HG02623 (cell line): ENCODE measurements at regions not wholly inside any gene's neighbourhood (a gene's known extent, or its start where the extent isn't known, plus 50 kb on each side); places are given as distances from the start of the nearest gene placed in this dataset.
"Not testable (repeated sequence)": the region's sequence is repeated elsewhere in the genome, so short reads cannot be mapped to it uniquely, and the experiment has no call there.

Experiments
- ATAC-seq: cut with Tn5 transposase; IDR thresholded peaks from one replicate; pipeline ENCODE4 v1.9.1; 2021; ENCODE audit warnings: moderate library complexity; ENCODE audit not compliant: unreplicated experiment

- no peak for ATAC-seq
Measured at GRCh38 chr9:103068753-103069152, 73.6 kb downstream of the CYLC2 start.

GRCh38 chr9:103078581-103078980 lies 83.4 kb downstream of the CYLC2 start:
- no peak for ATAC-seq

GRCh38 chr9:103082494-103082893 lies 87.4 kb downstream of the CYLC2 start:
- ATAC-seq: no peak

- no peak for ATAC-seq
Measured at GRCh38 chr9:103089357-103089756, 94.2 kb downstream of the CYLC2 start.

DNA sequence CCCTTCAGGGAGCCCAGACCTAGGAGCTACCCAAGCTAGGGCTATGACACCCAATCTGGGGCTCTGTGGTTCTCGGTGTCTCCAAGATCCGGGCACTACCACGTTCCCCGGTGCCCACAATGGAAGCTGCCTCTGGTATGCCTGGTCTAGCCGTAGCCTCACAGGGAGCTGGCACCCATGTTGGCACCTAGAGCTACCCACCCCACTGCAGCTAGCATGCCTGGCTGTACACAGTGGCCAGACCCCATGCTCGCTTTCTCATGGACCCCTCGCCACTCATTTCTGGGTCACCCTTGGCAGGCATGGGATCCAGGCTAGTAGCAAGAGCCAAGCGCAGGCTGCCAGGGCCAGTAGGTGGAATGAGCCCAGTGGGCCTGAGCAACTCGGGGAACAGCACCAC lies 109.0 kb downstream of the CYLC2 start:
- no peak for ATAC-seq

- no peak for ATAC-seq
Measured at GRCh38 chr9:103116246-103116645, 121.1 kb downstream of the CYLC2 start.

- no peak for ATAC-seq
Measured at GRCh38 chr9:103126494-103126893, 131.4 kb downstream of the CYLC2 start.

- ATAC-seq: no peak
Measured at GRCh38 chr9:103139891-103140290, 144.8 kb downstream of the CYLC2 start.

DNA sequence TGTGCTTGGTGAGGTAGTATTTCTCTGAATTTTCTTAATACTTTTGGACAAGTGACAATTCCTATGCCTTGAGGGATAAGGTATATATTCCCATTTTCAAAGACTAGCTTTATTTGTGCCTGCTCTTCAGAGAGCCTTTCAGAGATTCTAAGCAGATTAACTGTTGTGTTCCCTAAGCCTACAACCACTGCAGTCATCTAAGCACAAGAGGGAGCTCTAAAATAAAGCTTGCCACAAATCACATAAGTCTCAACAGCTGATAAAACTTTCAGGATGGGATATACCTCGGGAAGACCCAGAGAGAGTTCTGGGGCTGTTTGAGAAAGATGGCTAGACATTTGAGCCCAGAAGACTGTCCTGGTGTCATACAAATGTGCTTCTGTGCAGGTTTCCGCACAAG lies 157.3 kb downstream of the CYLC2 start:
- no peak for ATAC-seq

DNA sequence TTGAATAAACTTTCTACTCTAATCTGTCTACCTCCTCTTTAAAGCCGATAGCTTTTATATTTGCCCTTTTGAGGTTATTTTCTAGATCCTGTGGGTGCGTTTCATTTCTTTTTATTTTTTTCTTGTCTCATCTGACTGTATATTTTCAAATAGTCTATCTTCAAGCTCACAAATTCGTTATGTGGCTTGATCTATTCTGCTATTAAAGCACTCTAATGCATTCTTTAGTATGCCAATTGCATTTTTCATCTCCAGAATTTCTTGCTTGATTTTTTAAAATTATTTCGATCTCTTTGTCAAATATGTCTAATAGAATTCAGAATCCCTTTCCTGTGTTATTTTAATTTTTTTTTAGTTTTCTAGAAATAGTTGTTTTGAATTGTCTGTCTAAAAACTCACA lies 172.4 kb downstream of the CYLC2 start:
- ATAC-seq: no peak

DNA sequence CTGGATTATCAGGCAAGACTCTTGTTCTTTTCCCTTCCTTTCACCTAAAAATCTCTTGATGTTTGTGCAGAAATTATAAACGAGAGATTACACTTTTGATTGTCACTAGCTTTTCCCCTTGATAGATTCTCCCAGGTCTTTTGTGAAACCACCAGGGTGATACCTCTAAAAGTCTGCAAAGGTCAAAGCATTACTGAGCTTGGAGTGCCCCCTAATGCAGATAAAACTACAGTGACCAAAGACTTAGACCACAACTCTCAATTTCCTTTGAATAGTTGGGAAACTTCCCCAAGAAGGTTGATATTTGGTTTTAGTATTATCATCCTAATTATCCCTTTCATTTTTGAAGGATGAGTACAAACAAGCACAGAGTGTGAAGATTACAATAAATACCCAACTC lies 173.1 kb downstream of the CYLC2 start:
- ATAC-seq: no peak

- no peak for ATAC-seq
Measured at GRCh38 chr9:103169798-103170197, 174.7 kb downstream of the CYLC2 start.

GRCh38 chr9:103183701-103184171 lies 188.6 kb downstream of the CYLC2 start:
- no peak for ATAC-seq

- ATAC-seq: no peak
Measured at GRCh38 chr9:103186959-103187358, 191.8 kb downstream of the CYLC2 start.

- ATAC-seq: no peak
Measured at GRCh38 chr9:103188781-103189350, 193.7 kb downstream of the CYLC2 start.

DNA sequence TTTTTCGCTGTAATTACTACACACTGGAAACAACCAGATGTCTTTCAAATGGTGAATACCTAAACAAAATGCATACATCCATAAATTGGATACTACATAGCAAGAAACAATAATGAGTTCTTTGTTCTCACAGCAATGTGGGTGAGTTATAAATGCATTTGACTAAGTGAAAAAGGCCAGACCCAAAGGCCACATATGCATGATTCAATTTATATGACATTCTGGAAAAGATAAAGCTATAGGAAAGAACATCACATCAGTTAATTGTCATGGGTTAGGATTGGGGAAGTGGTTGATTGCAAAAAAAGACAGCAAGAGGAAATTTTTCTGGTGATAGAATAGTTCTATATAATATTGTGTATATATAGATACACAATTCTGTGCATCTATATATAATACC lies 198.9 kb downstream of the CYLC2 start:
- ATAC-seq: no peak

- ATAC-seq: no peak
Measured at GRCh38 chr9:103203172-103203571, 208.0 kb downstream of the CYLC2 start.

DNA sequence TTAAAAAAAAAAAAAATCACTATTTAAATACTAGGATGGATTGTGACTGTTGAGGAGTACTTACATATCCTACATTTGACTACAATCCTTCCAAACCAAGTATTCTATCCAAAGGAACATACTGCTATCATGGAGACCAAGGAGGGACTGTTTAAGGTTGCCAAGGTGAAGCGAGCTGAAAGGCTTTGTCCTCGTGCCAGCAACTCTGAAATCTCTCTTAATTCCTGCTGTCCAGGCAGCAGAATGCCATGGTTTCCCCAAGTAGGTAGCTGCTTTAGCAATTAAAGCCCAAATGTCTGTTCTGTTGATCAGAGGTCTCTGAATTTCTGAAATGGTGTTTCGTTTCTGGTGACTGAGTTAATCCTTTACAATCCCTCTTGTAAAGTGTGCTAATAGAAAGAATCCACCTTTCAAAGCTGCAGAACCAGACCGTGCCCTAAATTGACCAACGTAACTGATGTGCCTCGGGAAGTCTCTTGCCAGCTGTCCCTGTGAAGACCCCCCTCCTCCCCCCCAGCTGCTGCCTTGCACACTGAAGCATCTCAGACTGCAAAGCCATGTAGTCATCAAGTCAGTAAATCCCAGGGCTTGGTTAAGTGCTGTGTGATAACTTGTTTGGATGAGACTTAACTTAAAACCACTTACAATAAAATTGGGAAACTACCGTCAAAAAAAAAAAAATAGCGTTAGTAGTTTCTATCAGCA lies 210.9 kb downstream of the CYLC2 start:
- ATAC-seq: not testable (repeated sequence)

GRCh38 chr9:103210607-103211006 lies 215.5 kb downstream of the CYLC2 start:
- no peak for ATAC-seq

DNA sequence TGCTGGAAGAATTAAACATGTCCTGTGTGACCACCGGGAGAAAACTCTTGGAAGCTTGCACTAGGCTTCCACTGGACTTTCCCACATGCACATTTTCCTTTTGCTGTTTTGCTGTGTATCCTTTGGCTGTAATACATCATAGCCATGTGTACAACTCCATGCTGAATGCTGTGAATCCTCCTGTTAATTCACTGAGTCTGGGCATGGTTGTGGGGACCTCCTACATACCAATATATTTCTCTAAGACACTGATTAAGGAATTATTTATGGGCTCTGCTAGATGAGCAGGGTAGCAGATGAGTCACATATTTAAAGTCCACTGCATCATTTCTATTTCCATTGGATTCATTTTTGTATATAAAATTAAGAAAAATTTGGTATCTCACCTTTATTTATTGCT lies 220.1 kb downstream of the CYLC2 start:
- ATAC-seq: no peak

DNA sequence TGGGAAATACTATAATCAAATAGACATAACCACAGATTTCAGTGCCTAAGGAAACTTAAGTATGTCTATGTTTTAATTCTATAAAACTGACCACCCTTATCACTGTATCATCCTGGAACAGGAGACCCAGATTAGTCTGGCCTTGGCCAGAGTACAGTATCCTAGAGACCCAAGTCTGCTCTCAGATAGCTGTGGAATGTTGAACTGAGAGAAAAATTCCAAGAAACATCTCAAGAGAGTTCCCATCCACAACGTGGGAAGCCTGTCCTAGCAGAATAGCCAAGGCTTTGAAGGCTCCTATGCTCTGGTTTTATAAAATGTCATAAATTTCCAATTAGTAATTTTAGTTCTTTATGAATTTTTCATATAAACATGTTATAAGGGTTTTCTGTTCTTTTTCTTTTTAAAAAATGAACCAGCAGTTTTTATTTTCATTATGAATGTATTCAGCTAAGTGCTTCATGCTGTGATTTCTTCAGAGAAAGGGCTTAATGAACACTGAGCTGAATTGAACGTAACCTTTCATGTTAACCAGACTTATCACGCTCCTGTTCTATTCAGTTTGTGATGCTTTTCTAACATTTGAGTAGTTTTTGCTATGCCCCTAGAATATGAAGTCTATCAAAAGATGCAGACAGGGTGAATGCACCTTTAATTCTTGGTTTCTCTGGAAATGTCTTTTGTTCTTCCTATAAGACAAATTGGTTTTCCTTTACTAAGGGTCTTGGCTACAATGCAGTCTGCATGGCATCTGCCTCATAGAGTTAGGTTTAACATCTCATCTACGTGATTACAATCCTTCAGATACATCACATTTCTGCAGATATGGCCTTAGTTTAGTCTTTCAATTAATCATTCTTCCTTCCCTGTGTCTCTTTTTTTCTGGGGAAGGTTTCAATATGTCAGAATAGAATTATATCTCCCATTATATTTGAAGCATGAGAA lies 230.8 kb downstream of the CYLC2 start:
- no peak for ATAC-seq

- no peak for ATAC-seq
Measured at GRCh38 chr9:103226647-103227013, 231.5 kb downstream of the CYLC2 start.
